Adrenal gland (tissue), 9 donors: ENCODE measurements at regions not wholly inside any gene's neighbourhood (a gene's known extent, or its start where the extent isn't known, plus 50 kb on each side); places are given as distances from the start of the nearest gene placed in this dataset.

Source experiments
- DNase-seq, 7 donors: peaks; one replicate each; pipeline ENCODE4 v3.0.0-alpha.2; 2019 to 2020
- H3K27ac ChIP-seq, 5 donors: fragments of 200-600 bp; sonication (generic) in 4 of 5; 1 replicate in 3 of 5; 2 replicates in 2 of 5; pipeline versions ENCODE4 v1.5.1 to v1.8.0; 2016 to 2020; ENCODE audit warnings: mild to moderate bottlenecking in 1 of 5
- H3K27me3 ChIP-seq: fragments of 200-600 bp; 2 replicates; pipeline ENCODE4 v1.8.0; 2021
- H3K36me3 ChIP-seq, 2 donors: fragments of 200-600 bp; replicated peaks in 1 of 2; 1 replicate in 1 of 2; 2 replicates in 1 of 2; pipeline versions ENCODE4 v1.5.1 to v1.8.0; 2018 to 2022
- H3K4me1 ChIP-seq, 2 donors: fragments of 200-600 bp; replicated peaks in 1 of 2; 1 replicate in 1 of 2; 2 replicates in 1 of 2; pipeline versions ENCODE4 v1.5.1 to v1.8.0; 2018 to 2021
- H3K4me3 ChIP-seq, 4 donors: fragments of 200-600 bp; sonication (generic) in 3 of 4; one replicate each; pipeline ENCODE4 v1.5.1; 2016 to 2018
- H3K9me3 ChIP-seq, 3 donors: fragments of 200-600 bp; sonication (generic) in 1 of 3; replicated peaks in 1 of 3; 1 replicate in 2 of 3; 2 replicates in 1 of 3; pipeline versions ENCODE4 v1.5.1 to v1.8.0; 2016 to 2021
- CTCF ChIP-seq, 6 experiments: fragments of 450-650 bp in 4 of 6; fragments of 200-600 bp in 2 of 6; sonication (generic) in 1 of 6; IDR thresholded peaks; 1 replicate in 5 of 6; 2 replicates in 1 of 6; pipeline versions ENCODE4 v1.5.1 to v1.8.0; 2016 to 2021; ENCODE audit warnings: antibody characterized with exemption in 6 of 6, mild to moderate bottlenecking in 2 of 6, moderate library complexity in 1 of 6
- POLR2A ChIP-seq, 2 donors: fragments of 450-650 bp; IDR thresholded peaks; one replicate each; pipeline ENCODE4 v1.6.1; 2017; ENCODE audit warnings: antibody characterized with exemption in 2 of 2, mild to moderate bottlenecking in 2 of 2, moderate library complexity in 1 of 2
- WGBS, 4 donors: extraction: QIAGEN DNeasy Blood & Tissue Kit in 2 of 4; methylation state at CpG; one replicate each; pipeline versions ENCODE4 v1.1.5 to v1.1.7; 2013 to 2017; 5-methylcytosine and 5-hydroxymethylcytosine counted together
- intact Hi-C, 2 donors: fragments of 100-400 bp; cut with DNase I; formaldehyde crosslinking; loops; one replicate each; pipeline versions ENCODE4 v1.14.1 to v1.15.0; 2022 to 2023
- donor health status: healthy with polysubstance abuse.
- donor health status: Bipolar disorder and iron deficiency.
- donor health status: DM: yes; HTN: yes; CAD: no.
- donor health status: DM: no; HTN: no; CAD: no.
- donor health status: DM: no; HTN: no; CAD: no.

DNA sequence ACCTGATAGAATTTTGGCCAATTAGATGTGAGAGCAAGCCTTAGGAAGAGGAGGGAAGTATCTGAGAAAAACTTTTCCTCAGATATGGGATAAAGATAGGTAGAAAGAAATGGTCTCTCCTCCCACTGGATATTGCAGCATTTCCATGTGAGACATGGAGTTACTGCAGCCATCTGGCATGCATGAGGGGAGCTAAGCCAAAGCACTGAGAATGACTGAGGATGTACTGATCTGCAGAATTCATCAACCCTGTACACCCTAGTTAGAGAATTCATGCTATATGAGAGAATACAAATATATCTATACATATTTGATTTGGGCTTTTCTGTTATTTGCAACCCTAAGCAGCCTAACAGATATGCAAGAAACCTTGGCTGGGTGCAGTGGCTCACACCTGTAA lies 52.5 kb upstream of the RPL34 start:
- H3K4me1 ChIP-seq, result no peaks in the 10 kb centered on the region
- H3K27ac ChIP-seq, result no peak overlapping the region
- H3K36me3 ChIP-seq, result no peaks in the 10 kb centered on the region
- no peak for DNase-seq
- no peak for TF ChIP-seq POLR2A (IDR thresholded peaks at IDR 0.05)
- no peak for TF ChIP-seq CTCF (IDR thresholded peaks at IDR 0.05)
- intact Hi-C loops, result no loop called here
- no peak overlapping the region for H3K4me3 ChIP-seq
- H3K9me3 ChIP-seq, result no peaks in the 10 kb centered on the region
- no peaks in the 10 kb centered on the region for H3K27me3 ChIP-seq

DNA sequence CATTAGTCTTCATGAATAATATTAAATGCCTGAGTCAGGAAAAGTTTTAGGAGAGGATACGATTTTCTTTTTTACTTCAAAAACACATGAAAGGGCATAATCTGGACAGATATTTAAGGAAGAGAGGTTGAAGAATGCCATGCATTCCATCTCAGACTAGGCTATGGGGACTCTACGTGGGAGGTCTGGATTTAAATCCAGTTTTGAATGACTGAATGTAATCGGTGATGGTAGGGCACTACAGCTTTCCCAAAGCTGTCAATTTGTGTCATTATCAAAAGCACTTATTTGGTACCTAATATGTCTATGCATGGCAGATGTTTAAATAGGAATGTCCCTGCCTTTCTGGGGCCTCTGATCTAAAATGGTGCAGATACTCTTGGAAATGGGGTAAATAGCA lies 59.3 kb upstream of the RPL34 start:
- TF ChIP-seq POLR2A (IDR thresholded peaks at IDR 0.05) (no peak), CTCF (IDR thresholded peaks at IDR 0.05) (no peak)
- Histone ChIP-seq H3K9me3 (no peaks in the 10 kb centered on the region), H3K4me1 (peaks cover 0 to 5% of the 10 kb centered on the region in 2 donors), H3K27ac (peak overlapping the region in 2 of 5 donors; percentile 30 to 46), H3K36me3 (no peaks in the 10 kb centered on the region), H3K4me3 (no peak overlapping the region), H3K27me3 (no peaks in the 10 kb centered on the region)
- intact Hi-C loops, result no loop called here
- DNase-seq, result no peak
- WGBS, 4 donors, result 48 to 74% (median 60%) methylated on average over 3 of the region's 3 CpGs

- Histone ChIP-seq H3K4me1 (peaks cover 0 to 5% of the 10 kb centered on the region in 2 donors), H3K27ac (no peak overlapping the region), H3K36me3 (no peaks in the 10 kb centered on the region), H3K9me3 (no peaks in the 10 kb centered on the region), H3K4me3 (no peak overlapping the region), H3K27me3 (no peaks in the 10 kb centered on the region)
- WGBS, 4 donors, result 46 to 61% (median 51%) methylated on average over 4 of the region's 4 CpGs
- peak; percentile 16 to 60 (median 24) for DNase-seq
- intact Hi-C loops, result no loop called here
- TF ChIP-seq CTCF (IDR thresholded peaks at IDR 0.05) (no peak), POLR2A (IDR thresholded peaks at IDR 0.05) (no peak)
Measured at GRCh38 chr4:108560616-108561015, 59.8 kb upstream of the RPL34 start.

DNA sequence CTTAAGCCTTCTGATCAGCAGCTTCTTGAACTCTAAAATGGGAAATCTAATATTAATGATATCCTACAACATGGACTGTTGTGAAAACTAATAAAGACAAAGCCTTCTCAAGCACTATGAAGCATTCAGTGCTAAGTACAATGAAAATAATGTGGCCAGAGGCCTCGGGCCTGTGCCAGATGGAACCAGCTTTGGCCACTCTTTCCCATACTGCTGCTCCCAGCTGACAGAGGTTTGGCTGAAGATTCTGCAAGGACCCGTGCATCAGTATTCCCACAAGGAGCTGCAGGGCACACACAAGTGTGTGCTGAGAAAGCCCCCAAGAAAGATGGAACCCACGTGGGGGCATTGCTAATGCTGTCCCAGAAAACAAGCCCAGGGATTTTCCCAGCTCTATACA lies 60.5 kb upstream of the RPL34 start:
- no peaks in the 10 kb centered on the region for H3K9me3 ChIP-seq
- H3K4me3 ChIP-seq, result no peak overlapping the region
- no peaks in the 10 kb centered on the region for H3K27me3 ChIP-seq
- no peak for DNase-seq
- peaks cover 0 to 5% of the 10 kb centered on the region in 2 donors for H3K4me1 ChIP-seq
- no peaks in the 10 kb centered on the region for H3K36me3 ChIP-seq
- intact Hi-C loops, result no loop called here
- no peak overlapping the region for H3K27ac ChIP-seq
- no peak for TF ChIP-seq CTCF (IDR thresholded peaks at IDR 0.05)
- TF ChIP-seq POLR2A (IDR thresholded peaks at IDR 0.05), result no peak
- 77 to 90% (median 82%) methylated on average over 3 of the region's 3 CpGs for WGBS, 4 donors
